ENCODE measurements at regions not wholly inside any gene's neighbourhood (a gene's known extent, or its start where the extent isn't known, plus 50 kb on each side); places are given as distances from the start of the nearest gene placed in this dataset.

- Histone ChIP-seq H3K9me3 (ENCODE audit: insufficient read depth, low read length) (no peaks in the 10 kb centered on the region), H3K4me3 (ENCODE audit: insufficient read depth, low read length, poor library complexity, severe bottlenecking) (no peak overlapping the region), H3K27me3 (ENCODE audit: low read length) (no peaks in the 10 kb centered on the region), H4K20me1 (ENCODE audit: low read depth, low read length) (no peaks in the 10 kb centered on the region), H3K36me3 (ENCODE audit: low read length) (no peaks in the 10 kb centered on the region), H3F3A (ENCODE audit: insufficient read depth) (no peaks in the 10 kb centered on the region), H2AFZ (ENCODE audit: low read depth, low read length, severe bottlenecking) (no peak overlapping the region), H3K9ac (ENCODE audit: low read length) (no peak overlapping the region), H3K27ac (ENCODE audit: low read depth, low read length) (no peak overlapping the region), H3K4me2 (ENCODE audit: low read depth, low read length, poor library complexity, severe bottlenecking) (no peak overlapping the region), H3K9me2 (replicated peaks; ENCODE audit: insufficient read depth, low read length) (no peaks in the 10 kb centered on the region), H3K79me2 (ENCODE audit: insufficient read depth, low read length) (no peaks in the 10 kb centered on the region)
- TF ChIP-seq EZH2phosphoT487 (conservative IDR thresholded peaks at IDR 0.05; ENCODE audit: low read length) = no peak
- no peak for TF ChIP-seq CTCF (IDR thresholded peaks at IDR 0.05; ENCODE audit: insufficient read depth, low read length, poor library complexity, severe bottlenecking)
These were observed 517.3 kb upstream of the TLE4 start for GRCh38 chr9:79054500-79054899.

DNA sequence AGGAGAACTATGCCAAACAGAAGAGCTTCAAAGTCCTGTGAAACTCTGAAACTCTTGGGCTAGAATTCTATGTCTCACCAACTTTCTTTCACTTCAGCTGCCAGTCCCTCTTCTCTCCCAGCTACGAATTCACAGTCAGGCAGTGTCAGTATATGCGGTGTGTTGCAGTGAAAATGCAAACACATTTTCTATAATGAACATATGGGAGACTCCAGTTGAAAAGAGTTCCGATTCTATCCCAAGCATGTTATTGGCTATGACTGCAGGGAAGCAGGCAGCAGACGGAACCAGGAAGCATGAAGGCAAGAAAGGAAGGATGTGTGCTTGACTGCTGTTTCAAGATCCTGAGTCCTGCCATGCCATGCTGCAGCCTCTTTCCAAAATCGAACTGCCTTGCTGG lies 515.7 kb upstream of the TLE4 start:
- Histone ChIP-seq H3K9me2 (replicated peaks; ENCODE audit: insufficient read depth, low read length) (no peaks in the 10 kb centered on the region), H3K36me3 (ENCODE audit: low read length) (no peaks in the 10 kb centered on the region), H3K9me3 (ENCODE audit: insufficient read depth, low read length) (no peaks in the 10 kb centered on the region), H3K9ac (ENCODE audit: low read length) (no peak overlapping the region), H3K27ac (ENCODE audit: low read depth, low read length) (no peak overlapping the region), H3K79me2 (ENCODE audit: insufficient read depth, low read length) (no peaks in the 10 kb centered on the region), H3K4me2 (ENCODE audit: low read depth, low read length, poor library complexity, severe bottlenecking) (no peak overlapping the region), H3F3A (ENCODE audit: insufficient read depth) (no peaks in the 10 kb centered on the region), H2AFZ (ENCODE audit: low read depth, low read length, severe bottlenecking) (no peak overlapping the region), H3K4me3 (ENCODE audit: insufficient read depth, low read length, poor library complexity, severe bottlenecking) (no peak overlapping the region), H3K27me3 (ENCODE audit: low read length) (no peaks in the 10 kb centered on the region), H4K20me1 (ENCODE audit: low read depth, low read length) (no peaks in the 10 kb centered on the region)
- TF ChIP-seq CTCF (IDR thresholded peaks at IDR 0.05; ENCODE audit: insufficient read depth, low read length, poor library complexity, severe bottlenecking) = no peak
- TF ChIP-seq EZH2phosphoT487 (conservative IDR thresholded peaks at IDR 0.05; ENCODE audit: low read length) = no peak

GRCh38 chr9:79057576-79057975 lies 514.2 kb upstream of the TLE4 start:
- no peak overlapping the region for H3K27ac ChIP-seq (ENCODE audit: low read depth, low read length)

More at GRCh38 chr9:79057576-79057975, 514.2 kb upstream of the TLE4 start:
- no peaks in the 10 kb centered on the region for H3K27me3 ChIP-seq (ENCODE audit: low read length)
- no peak overlapping the region for H3K9ac ChIP-seq (ENCODE audit: low read length)
- H3F3A ChIP-seq (ENCODE audit: insufficient read depth) = no peaks in the 10 kb centered on the region
- H3K9me2 ChIP-seq (replicated peaks; ENCODE audit: insufficient read depth, low read length) = no peaks in the 10 kb centered on the region
- no peaks in the 10 kb centered on the region for H3K79me2 ChIP-seq (ENCODE audit: insufficient read depth, low read length)
- no peaks in the 10 kb centered on the region for H4K20me1 ChIP-seq (ENCODE audit: low read depth, low read length)
- no peak for TF ChIP-seq EZH2phosphoT487 (conservative IDR thresholded peaks at IDR 0.05; ENCODE audit: low read length)
- TF ChIP-seq CTCF (IDR thresholded peaks at IDR 0.05; ENCODE audit: insufficient read depth, low read length, poor library complexity, severe bottlenecking) = no peak
- no peaks in the 10 kb centered on the region for H3K9me3 ChIP-seq (ENCODE audit: insufficient read depth, low read length)
- H3K4me2 ChIP-seq (ENCODE audit: low read depth, low read length, poor library complexity, severe bottlenecking) = no peak overlapping the region
- H2AFZ ChIP-seq (ENCODE audit: low read depth, low read length, severe bottlenecking) = no peak overlapping the region
- H3K36me3 ChIP-seq (ENCODE audit: low read length) = no peaks in the 10 kb centered on the region
- no peak overlapping the region for H3K4me3 ChIP-seq (ENCODE audit: insufficient read depth, low read length, poor library complexity, severe bottlenecking)
